Keratinocyte (primary cell): ENCODE measurements at regions not wholly inside any gene's neighbourhood (a gene's known extent, or its start where the extent isn't known, plus 50 kb on each side); places are given as distances from the start of the nearest gene placed in this dataset.

Experiments
- CTCF ChIP-seq, 3 experiments: IDR thresholded peaks in 1 of 3; conservative IDR thresholded peaks in 1 of 3; optimal IDR thresholded peaks in 1 of 3; 2 replicates in 2 of 3; 3 replicates in 1 of 3; pipeline versions ENCODE3 to v1.5.1; 2011; ENCODE audit warnings: low read length in 3 of 3, mild to moderate bottlenecking in 3 of 3, moderate library complexity in 2 of 3, control low read depth in 1 of 3, inconsistent platforms in 1 of 3; ENCODE audit not compliant: insufficient read depth in 2 of 3; ENCODE audit errors: extremely low read depth in 1 of 3
- EZH2 ChIP-seq: IDR thresholded peaks from one replicate; pipeline ENCODE4 v1.6.1; 2012; ENCODE audit warnings: inconsistent platforms, mild to moderate bottlenecking, low read length, moderate library complexity

- TF ChIP-seq CTCF (optimal IDR thresholded peaks at IDR 0.05 in 1 of 3, IDR thresholded peaks at IDR 0.05 in 1 of 3, conservative IDR thresholded peaks at IDR 0.05 in 1 of 3; ENCODE audit: extremely low read depth in 1 of 3, insufficient read depth in 2 of 3, low read length in 3 of 3) (no peak), EZH2 (no peak)
Measured at GRCh38 chr1:226497991-226498639, 50.4 kb upstream of the STUM start.
